Dedifferentiated amniotic fluid mesenchymal stem cell (primary cell): ENCODE measurements at regions not wholly inside any gene's neighbourhood (a gene's known extent, or its start where the extent isn't known, plus 50 kb on each side); places are given as distances from the start of the nearest gene placed in this dataset.
"Not testable (repeated sequence)": the region's sequence is repeated elsewhere in the genome, so short reads cannot be mapped to it uniquely, and the experiment has no call there.

Experiments used
- DNase-seq: peaks from one replicate; pipeline ENCODE4 v3.0.0-alpha.2; 2016; ENCODE audit errors: extremely low spot score

- not testable (repeated sequence) for DNase-seq
These were observed 74.4 kb upstream of the RTN4 start for GRCh38 chr2:55124682-55125081.

GRCh38 chr2:55123851-55124269 is 73.6 kb upstream of the RTN4 start:
- no peak for DNase-seq

- DNase-seq, result peak; percentile 44
These were observed 70.5 kb upstream of the RTN4 start for GRCh38 chr2:55120634-55121359.

- DNase-seq, result no peak
These were observed 69.6 kb upstream of the RTN4 start for GRCh38 chr2:55119711-55120487.

- no peak for DNase-seq
These were observed 68.4 kb upstream of the RTN4 start for GRCh38 chr2:55118643-55119083.

- DNase-seq, result no peak
These were observed 66.7 kb upstream of the RTN4 start for GRCh38 chr2:55116966-55117365.

GRCh38 chr2:55116598-55116964 is 66.3 kb upstream of the RTN4 start:
- no peak for DNase-seq

GRCh38 chr2:55115761-55116597 is 65.7 kb upstream of the RTN4 start:
- peak; percentile 61 for DNase-seq

GRCh38 chr2:55114597-55114996 is 64.3 kb upstream of the RTN4 start:
- DNase-seq, result no peak

GRCh38 chr2:55114082-55114481 is 63.8 kb upstream of the RTN4 start:
- no peak for DNase-seq

GRCh38 chr2:55112229-55113031 is 62.2 kb upstream of the RTN4 start:
- no peak for DNase-seq

- DNase-seq, result peak; percentile 93
These were observed 61.4 kb upstream of the RTN4 start for GRCh38 chr2:55111570-55112228.

GRCh38 chr2:55111230-55111569 is 60.9 kb upstream of the RTN4 start:
- DNase-seq, result no peak

GRCh38 chr2:55109219-55109891 is 59.1 kb upstream of the RTN4 start:
- no peak for DNase-seq

GRCh38 chr2:55108456-55109160 is 58.4 kb upstream of the RTN4 start:
- DNase-seq, result no peak

- DNase-seq, result peak; percentile 44
These were observed 57.2 kb upstream of the RTN4 start for GRCh38 chr2:55107436-55107835.

GRCh38 chr2:55106148-55106547 is 55.9 kb upstream of the RTN4 start:
- no peak for DNase-seq

- no peak for DNase-seq
These were observed 55.2 kb upstream of the RTN4 start for GRCh38 chr2:55105456-55105855.

GRCh38 chr2:55103046-55103445 is 52.8 kb upstream of the RTN4 start:
- no peak for DNase-seq
